HEK293T (cell line): ENCODE measurements at regions not wholly inside any gene's neighbourhood (a gene's known extent, or its start where the extent isn't known, plus 50 kb on each side); places are given as distances from the start of the nearest gene placed in this dataset.

ENCODE experiments used
- CTCF ChIA-PET: fragments of 350-600 bp; formaldehyde crosslinking; extraction: SDS; loops from one replicate; lab custom pipeline; 2021; ENCODE audit warnings: antibody characterized with exemption, inconsistent platforms; lab: Yijun Ruan, JAX
- POLR2A ChIA-PET: fragments of 350-600 bp; formaldehyde crosslinking; extraction: SDS; loops from one replicate; lab custom pipeline; 2020; ENCODE audit warnings: antibody characterized with exemption, inconsistent platforms; lab: Yijun Ruan, JAX
- DNase-seq: peaks from one replicate; pipeline ENCODE4 v3.0.0; 2012; ENCODE audit warnings: mixed read lengths; ENCODE audit errors: extremely low spot score
- ARNT ChIP-seq: fragments of 450-650 bp; IDR thresholded peaks from 2 replicates; pipeline ENCODE4 v1.6.1; 2017; ENCODE audit warnings: mild to moderate bottlenecking
- BHLHE40 ChIP-seq: fragments of 450-650 bp; IDR thresholded peaks from 2 replicates; pipeline ENCODE4 v1.6.1; 2016; ENCODE audit warnings: mild to moderate bottlenecking, moderate library complexity, borderline replicate concordance
- CTBP1 ChIP-seq: fragments of 450-650 bp; IDR thresholded peaks from 2 replicates; pipeline ENCODE4 v1.6.1; 2016; ENCODE audit warnings: borderline replicate concordance
- ELF4 ChIP-seq: fragments of 450-650 bp; IDR thresholded peaks from 2 replicates; pipeline ENCODE4 v1.6.1; 2017; ENCODE audit warnings: antibody characterized with exemption
- FOXA1 ChIP-seq: fragments of 450-650 bp; IDR thresholded peaks from 2 replicates; pipeline ENCODE4 v1.6.1; 2016; ENCODE audit warnings: mild to moderate bottlenecking
- FOXK2 ChIP-seq: fragments of 450-650 bp; IDR thresholded peaks from 2 replicates; pipeline ENCODE4 v1.6.1; 2016; ENCODE audit warnings: mild to moderate bottlenecking
- FOXM1 ChIP-seq: fragments of 450-650 bp; IDR thresholded peaks from 2 replicates; pipeline ENCODE4 v1.6.1; 2017; ENCODE audit warnings: mild to moderate bottlenecking, borderline replicate concordance
- HDGF ChIP-seq: fragments of 450-650 bp; IDR thresholded peaks from 2 replicates; pipeline ENCODE4 v1.6.1; 2017; ENCODE audit warnings: antibody characterized with exemption, borderline replicate concordance
- L3MBTL2 ChIP-seq: fragments of 450-650 bp; conservative IDR thresholded peaks from 2 replicates; pipeline ENCODE4 v1.6.1; 2016; ENCODE audit warnings: mild to moderate bottlenecking
- LEF1 ChIP-seq: fragments of 450-650 bp; IDR thresholded peaks from 2 replicates; pipeline ENCODE4 v1.6.1; 2017; ENCODE audit warnings: mild to moderate bottlenecking, borderline replicate concordance
- NFRKB ChIP-seq: fragments of 450-650 bp; IDR thresholded peaks from 2 replicates; pipeline ENCODE4 v1.6.1; 2016; ENCODE audit warnings: mild to moderate bottlenecking, moderate library complexity
- SP1 ChIP-seq: fragments of 450-650 bp; IDR thresholded peaks from 2 replicates; pipeline ENCODE4 v1.6.1; 2017
- SUZ12 ChIP-seq: fragments of 450-650 bp; IDR thresholded peaks from 2 replicates; pipeline ENCODE4 v1.6.1; 2016; ENCODE audit warnings: mild to moderate bottlenecking
- TARDBP ChIP-seq: fragments of 450-650 bp; IDR thresholded peaks from 2 replicates; pipeline ENCODE4 v1.6.1; 2016
- ZNF384 ChIP-seq: fragments of 450-650 bp; IDR thresholded peaks from 2 replicates; pipeline ENCODE4 v1.6.1; 2016
- TF ChIP-seq, protein P1 (sequence below): fragments of 450-650 bp; IDR thresholded peaks from 2 replicates; pipeline ENCODE4 v1.6.1; 2016

GRCh38 chr5:99906776-99907175, 628.4 kb upstream of the FAM174A start:
- CTCF ChIA-PET: no interaction called here
- no peak for DNase-seq
- POLR2A ChIA-PET: no interaction called here
- TF ChIP-seq CTBP1 (no peak), HDGF (no peak), NFRKB (no peak), ELF4 (no peak), LEF1 (no peak), BHLHE40 (no peak), ZNF384 (no peak), FOXK2 (no peak), L3MBTL2 (no peak)

GRCh38 chr5:99901972-99902371, 633.2 kb upstream of the FAM174A start:
- CTCF ChIA-PET: no interaction called here
- DNase-seq: no peak
- TF ChIP-seq TARDBP: no peak
- no peak for TF ChIP-seq ARNT
- no peak for TF ChIP-seq FOXK2
- TF ChIP-seq BHLHE40: no peak
- no peak for TF ChIP-seq HDGF
- no peak for TF ChIP-seq ZNF384
- TF ChIP-seq CTBP1: no peak
- TF ChIP-seq, protein P1, sequence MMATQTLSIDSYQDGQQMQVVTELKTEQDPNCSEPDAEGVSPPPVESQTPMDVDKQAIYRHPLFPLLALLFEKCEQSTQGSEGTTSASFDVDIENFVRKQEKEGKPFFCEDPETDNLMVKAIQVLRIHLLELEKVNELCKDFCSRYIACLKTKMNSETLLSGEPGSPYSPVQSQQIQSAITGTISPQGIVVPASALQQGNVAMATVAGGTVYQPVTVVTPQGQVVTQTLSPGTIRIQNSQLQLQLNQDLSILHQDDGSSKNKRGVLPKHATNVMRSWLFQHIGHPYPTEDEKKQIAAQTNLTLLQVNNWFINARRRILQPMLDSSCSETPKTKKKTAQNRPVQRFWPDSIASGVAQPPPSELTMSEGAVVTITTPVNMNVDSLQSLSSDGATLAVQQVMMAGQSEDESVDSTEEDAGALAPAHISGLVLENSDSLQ: peak; percentile 66
- POLR2A ChIA-PET: no interaction called here

DNA sequence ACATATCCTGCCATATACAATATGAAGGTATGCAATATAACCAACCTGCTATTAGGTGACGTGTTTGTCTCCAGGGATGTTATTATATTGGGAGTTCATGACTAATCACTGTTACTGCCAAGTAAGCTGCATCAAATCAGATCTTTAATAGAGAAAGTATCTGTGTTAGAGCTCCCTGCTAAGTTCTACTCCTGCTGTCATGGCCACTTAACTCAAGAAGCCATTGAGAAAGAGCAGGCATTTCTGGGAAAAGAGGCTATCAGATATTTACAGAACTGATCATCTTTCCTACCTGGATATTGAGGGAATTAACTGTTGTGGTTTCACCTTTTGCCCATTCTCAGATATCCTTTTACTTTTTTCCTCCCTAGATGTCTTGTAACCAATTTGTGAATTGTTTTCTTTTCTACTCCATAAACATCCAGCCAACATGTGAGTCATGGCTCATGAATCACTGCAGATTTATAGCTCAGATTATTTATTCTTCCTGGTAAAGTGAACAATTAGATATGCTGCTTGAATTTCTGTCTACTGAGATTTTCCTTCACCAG, 634.8 kb upstream of the FAM174A start:
- ChIA-PET CTCF (interaction anchor here (0.6 kb wide), 1 partner anchor 19 kb away, joined by 4 read pairs; no protein-coding TSS in a partner anchor), POLR2A (no interaction called here)
- TF ChIP-seq CTBP1 (peak; percentile 88), L3MBTL2 (no peak), ARNT (peak; percentile 92), FOXA1 (no peak)
- TF ChIP-seq, protein P1: peak; percentile 91
- DNase-seq: peak; percentile 23

GRCh38 chr5:99879791-99880511, 655.2 kb upstream of the FAM174A start:
- CTCF ChIA-PET: no interaction called here
- POLR2A ChIA-PET: no interaction called here
- TF ChIP-seq ARNT (no peak), NFRKB (no peak), TARDBP (no peak), FOXK2 (no peak), ZNF384 (no peak), L3MBTL2 (no peak), CTBP1 (no peak)
- TF ChIP-seq, protein P1: no peak
- DNase-seq: no peak

DNA sequence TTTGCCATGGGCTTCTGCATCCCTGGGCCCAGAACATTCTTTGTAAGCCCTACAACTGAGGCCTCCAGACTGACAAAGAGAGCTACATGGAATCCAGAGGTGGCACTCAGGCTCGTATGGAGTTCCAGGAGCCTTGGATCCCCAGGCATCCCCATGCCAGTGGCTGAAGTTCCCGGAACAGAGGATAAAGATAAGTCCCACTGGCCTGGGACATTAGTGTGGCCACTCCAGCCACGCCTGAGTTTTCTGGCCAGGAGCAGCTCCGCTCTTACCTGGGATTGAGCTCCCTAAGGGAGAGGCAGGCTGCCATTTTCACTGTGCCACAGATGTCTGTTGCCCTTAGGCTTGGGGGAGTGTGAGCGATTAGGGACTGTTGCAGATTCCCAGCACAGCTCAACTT, 656.3 kb upstream of the FAM174A start:
- CTCF ChIA-PET: no interaction called here
- POLR2A ChIA-PET: no interaction called here
- TF ChIP-seq L3MBTL2 (no peak), HDGF (no peak), NFRKB (no peak), SUZ12 (no peak), FOXK2 (no peak), TARDBP (no peak), ELF4 (no peak), CTBP1 (no peak), FOXA1 (no peak), BHLHE40 (no peak), SP1 (no peak), ZNF384 (no peak), ARNT (no peak), LEF1 (no peak), FOXM1 (no peak)
- TF ChIP-seq, protein P1: no peak
- no peak for DNase-seq

DNA sequence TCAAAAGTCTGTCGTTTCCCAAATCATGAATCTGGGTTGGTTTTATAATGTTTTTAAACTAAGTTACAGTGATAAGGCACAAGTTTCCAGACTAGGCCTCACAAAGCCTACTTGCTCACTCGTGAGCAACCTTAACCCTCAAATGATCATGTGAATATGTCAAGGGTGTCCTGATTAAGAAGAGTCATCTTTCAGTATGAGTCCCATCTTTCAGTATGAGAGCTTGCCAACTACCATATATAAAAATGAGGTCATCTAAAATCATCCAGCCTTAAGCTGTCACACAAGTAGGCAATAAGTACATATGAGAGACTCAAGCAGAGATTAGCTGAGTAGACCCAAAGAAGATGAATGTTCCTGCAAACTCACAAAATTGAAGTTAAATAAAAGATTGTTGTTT, 668.4 kb upstream of the FAM174A start:
- no peak for DNase-seq
- TF ChIP-seq HDGF (no peak), L3MBTL2 (no peak), FOXA1 (no peak), SP1 (no peak), ELF4 (no peak), BHLHE40 (no peak), FOXM1 (no peak), LEF1 (no peak), ARNT (no peak), SUZ12 (no peak), FOXK2 (no peak), CTBP1 (no peak), NFRKB (no peak), TARDBP (no peak), ZNF384 (no peak)
- TF ChIP-seq, protein P1: no peak
- ChIA-PET POLR2A (no interaction called here), CTCF (no interaction called here)
